Right cardiac atrium (tissue), 5 donors: ENCODE measurements at regions not wholly inside any gene's neighbourhood (a gene's known extent, or its start where the extent isn't known, plus 50 kb on each side); places are given as distances from the start of the nearest gene placed in this dataset.
A peak's percentile ranks its signal among the peaks of the same experiment; 100 is the strongest.

Experiments used
- ATAC-seq, 2 donors: fragments of 200-7000 bp; cut with Tn5 transposase; one replicate each; pipeline versions ENCODE4 v1.8.0 to v1.9.1; 2020; ENCODE audit warnings: moderate library complexity in 2 of 2, mild to moderate bottlenecking in 1 of 2
- DNase-seq, 3 donors: peaks; one replicate each; pipeline ENCODE4 v3.0.0-alpha.2; 2020
- H3K27ac ChIP-seq: one replicate; pipeline ENCODE4 v1.5.1; 2013; ENCODE audit warnings: mild to moderate bottlenecking, low read length, control low read depth, moderate library complexity
- H3K27me3 ChIP-seq: one replicate; pipeline ENCODE4 v1.6.1; 2013; ENCODE audit not compliant: control insufficient read depth, insufficient read depth
- H3K4me1 ChIP-seq: one replicate; pipeline ENCODE4 v1.6.1; 2013; ENCODE audit warnings: low read length; ENCODE audit not compliant: control insufficient read depth, insufficient read depth
- H3K4me3 ChIP-seq: one replicate; pipeline ENCODE4 v1.5.1; 2013; ENCODE audit warnings: low read length, control low read depth
- H3K9me3 ChIP-seq: one replicate; pipeline ENCODE4 v1.6.1; 2013; ENCODE audit warnings: low read length; ENCODE audit not compliant: control insufficient read depth
- WGBS: extraction: QIAGEN DNeasy Blood & Tissue Kit; methylation state at CpG from one replicate; pipeline ENCODE4 v1.1.7; 2013; 5-methylcytosine and 5-hydroxymethylcytosine counted together
- intact Hi-C, 4 donors: fragments of 100-400 bp; cut with DNase I; formaldehyde crosslinking; loops; one replicate each; pipeline versions ENCODE4 v1.11.0 to v1.14.0; 2022 to 2023
- donor health status: healthy with polysubstance abuse.
- donor health status: DM: no; HTN: yes; CAD: no.
- donor health status: DM: no; HTN: no; CAD: no.
- donor health status: DM: no; HTN: yes; CAD: no; lungs with severe emphysema.
- donor health status: DM: yes; HTN: yes; CAD: no.

DNA sequence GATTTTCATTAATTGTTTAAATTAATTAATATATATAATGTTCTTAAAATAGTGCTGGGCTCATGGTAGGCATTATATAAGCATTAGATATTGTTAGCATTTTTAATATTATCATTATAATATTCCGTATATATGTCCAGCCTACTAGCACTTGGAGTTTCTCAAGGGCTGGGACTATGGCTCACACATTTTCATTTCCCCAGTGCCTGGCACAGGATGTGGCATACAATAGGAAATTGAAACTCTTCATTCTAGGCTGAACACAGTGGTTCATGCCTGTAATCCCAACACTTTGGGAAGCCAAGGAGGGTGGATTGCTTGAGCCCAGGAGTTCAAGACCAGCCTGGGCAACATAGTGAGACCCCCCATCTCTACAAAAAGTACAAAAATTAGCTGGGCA, 170.4 kb downstream of the RSL24D1 start:
- H3K27me3 ChIP-seq, result no peaks in the 10 kb centered on the region
- no peak for ATAC-seq
- H3K9me3 ChIP-seq, result no peaks in the 10 kb centered on the region
- H3K4me3 ChIP-seq, result no peak overlapping the region
- no peak overlapping the region for H3K27ac ChIP-seq
- 88% methylated on average over 1 of the region's 1 CpG for WGBS
- H3K4me1 ChIP-seq, result no peaks in the 10 kb centered on the region
- no peak for DNase-seq
- intact Hi-C loops, result no loop called here

DNA sequence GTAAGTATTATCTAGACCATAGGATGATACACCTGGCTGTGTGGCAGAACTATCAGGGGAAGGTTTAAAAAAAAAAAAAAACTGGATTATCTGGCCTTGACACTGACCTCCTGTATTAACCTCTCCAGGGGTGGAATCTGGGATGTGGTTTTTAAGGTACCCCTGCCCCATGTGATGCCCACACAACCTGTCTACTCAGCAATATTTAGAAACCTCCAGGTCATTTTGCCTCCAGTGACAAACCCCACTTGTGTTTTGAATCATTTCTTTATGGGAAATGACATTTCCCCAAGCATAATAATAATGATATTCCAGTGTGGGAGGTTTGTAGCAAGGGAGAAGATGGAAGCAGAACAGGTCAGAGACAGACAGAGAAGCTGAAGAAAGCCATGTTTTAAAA, 179.1 kb downstream of the RSL24D1 start:
- DNase-seq, result no peak
- no peak overlapping the region for H3K27ac ChIP-seq
- no peak for ATAC-seq
- H3K4me3 ChIP-seq, result no peak overlapping the region
- intact Hi-C loops, result no loop called here
- no peaks in the 10 kb centered on the region for H3K27me3 ChIP-seq
- no peaks in the 10 kb centered on the region for H3K4me1 ChIP-seq
- no peaks in the 10 kb centered on the region for H3K9me3 ChIP-seq

DNA sequence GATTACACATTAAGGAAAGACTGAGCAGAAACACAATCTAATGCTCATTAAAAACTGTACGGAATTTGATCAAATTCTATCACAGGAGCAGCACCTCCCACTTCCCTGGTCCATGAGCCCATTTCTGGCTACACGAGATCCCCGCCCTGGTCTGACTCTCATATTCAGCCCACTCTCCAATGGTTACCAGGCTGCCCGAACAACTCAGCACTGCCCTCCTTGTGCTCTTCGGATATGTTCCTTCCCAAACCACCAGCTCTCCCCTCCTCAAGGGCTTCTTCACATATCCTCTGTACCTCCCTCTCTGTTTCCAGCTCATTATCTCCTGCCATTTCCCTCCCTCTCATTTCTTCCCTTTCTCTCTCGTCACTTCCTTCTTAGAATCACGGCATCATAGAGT, 180.5 kb downstream of the RSL24D1 start:
- WGBS, result 65% methylated on average over 7 of the region's 7 CpGs
- Histone ChIP-seq H3K4me1 (no peaks in the 10 kb centered on the region), H3K4me3 (no peak overlapping the region), H3K27me3 (no peaks in the 10 kb centered on the region), H3K9me3 (no peaks in the 10 kb centered on the region), H3K27ac (no peak overlapping the region)
- DNase-seq, result no peak
- intact Hi-C loops, result no loop called here
- ATAC-seq, result no peak

DNA sequence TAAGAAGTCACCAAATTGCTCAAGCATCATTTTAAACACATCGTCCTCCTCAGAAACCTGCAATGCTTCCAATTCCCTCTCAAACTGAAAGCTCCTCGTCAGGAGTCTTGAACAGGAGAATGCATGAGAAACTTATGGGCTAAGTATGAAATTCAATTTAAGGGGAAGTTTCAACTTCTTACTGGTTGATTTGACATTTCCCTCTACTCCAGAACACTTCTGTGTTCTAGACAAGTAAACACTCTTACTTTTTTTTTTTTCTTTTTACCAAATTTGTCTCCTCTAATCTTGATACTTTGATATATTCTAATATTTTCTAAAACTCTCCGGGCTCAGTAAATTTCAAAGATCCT, 181.7 kb downstream of the RSL24D1 start:
- H3K4me3 ChIP-seq, result no peak overlapping the region
- ATAC-seq (no peak), DNase-seq (no peak)
- no peaks in the 10 kb centered on the region for H3K4me1 ChIP-seq
- WGBS, result 68% methylated on average over 3 of the region's 3 CpGs
- H3K27me3 ChIP-seq, result no peaks in the 10 kb centered on the region
- intact Hi-C loops, result no loop called here
- H3K9me3 ChIP-seq, result no peaks in the 10 kb centered on the region
- H3K27ac ChIP-seq, result no peak overlapping the region

DNA sequence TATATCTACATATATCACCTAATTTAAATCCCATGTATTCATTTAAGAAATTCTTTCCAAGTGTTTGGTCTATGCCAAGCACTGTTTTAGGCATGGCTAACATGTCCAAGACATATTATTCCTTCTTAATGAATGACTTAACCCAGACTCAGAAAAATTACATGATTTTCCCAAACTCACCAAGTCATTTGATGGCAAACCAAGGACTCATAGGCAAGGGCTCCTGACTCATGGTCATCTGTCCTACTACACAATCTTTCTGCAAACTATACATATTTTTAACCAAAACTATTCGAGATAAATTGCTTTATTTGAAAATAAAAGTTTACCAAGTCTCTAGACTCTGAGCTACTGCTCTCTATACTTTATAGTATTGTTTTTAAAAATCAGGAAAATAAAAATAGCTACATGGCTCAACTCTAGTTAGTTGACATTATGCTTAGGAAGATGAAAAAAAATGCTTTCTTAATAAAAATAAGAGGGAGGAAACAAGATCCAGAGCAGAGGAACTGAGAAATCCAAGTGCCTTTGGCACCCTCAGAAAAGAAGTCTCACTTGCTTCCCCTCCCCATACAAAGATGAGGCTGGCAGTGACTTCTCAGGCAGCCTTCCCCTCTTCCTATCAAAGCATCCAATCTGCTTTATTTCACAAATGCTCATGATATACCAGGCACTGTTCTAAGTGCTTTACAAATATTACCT, 182.2 kb downstream of the RSL24D1 start:
- DNase-seq (no peak), ATAC-seq (no peak)
- no peaks in the 10 kb centered on the region for H3K4me1 ChIP-seq
- intact Hi-C loops, result no loop called here
- WGBS, result 76% methylated on average over 1 of the region's 1 CpG
- no peaks in the 10 kb centered on the region for H3K9me3 ChIP-seq
- no peak overlapping the region for H3K4me3 ChIP-seq
- no peaks in the 10 kb centered on the region for H3K27me3 ChIP-seq
- H3K27ac ChIP-seq, result no peak overlapping the region

DNA sequence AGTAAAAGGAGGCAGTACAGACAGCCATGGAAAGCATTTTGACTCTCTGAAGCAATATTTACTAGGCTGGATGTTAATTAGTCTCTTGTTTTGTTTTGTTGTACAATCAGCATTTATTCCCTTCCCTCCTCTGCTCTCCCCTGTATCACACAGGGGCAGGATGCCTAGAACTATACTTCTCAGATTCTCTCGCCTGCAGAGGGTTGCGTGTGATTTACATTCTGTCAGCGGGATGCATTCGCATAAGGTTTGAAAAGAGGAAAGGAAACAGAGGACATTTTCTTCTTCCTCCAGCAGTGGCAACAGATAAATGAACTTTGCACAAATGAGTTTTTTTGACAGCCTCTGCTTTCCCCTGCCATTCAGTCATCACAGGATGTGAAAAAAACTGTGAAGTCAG, 188.3 kb downstream of the RSL24D1 start:
- no peaks in the 10 kb centered on the region for H3K4me1 ChIP-seq
- no peak for ATAC-seq
- H3K27ac ChIP-seq, result no peak overlapping the region
- intact Hi-C loops, result no loop called here
- no peak overlapping the region for H3K4me3 ChIP-seq
- no peaks in the 10 kb centered on the region for H3K27me3 ChIP-seq
- WGBS, result 50% methylated on average over 4 of the region's 4 CpGs
- no peak for DNase-seq
- H3K9me3 ChIP-seq, result no peaks in the 10 kb centered on the region

DNA sequence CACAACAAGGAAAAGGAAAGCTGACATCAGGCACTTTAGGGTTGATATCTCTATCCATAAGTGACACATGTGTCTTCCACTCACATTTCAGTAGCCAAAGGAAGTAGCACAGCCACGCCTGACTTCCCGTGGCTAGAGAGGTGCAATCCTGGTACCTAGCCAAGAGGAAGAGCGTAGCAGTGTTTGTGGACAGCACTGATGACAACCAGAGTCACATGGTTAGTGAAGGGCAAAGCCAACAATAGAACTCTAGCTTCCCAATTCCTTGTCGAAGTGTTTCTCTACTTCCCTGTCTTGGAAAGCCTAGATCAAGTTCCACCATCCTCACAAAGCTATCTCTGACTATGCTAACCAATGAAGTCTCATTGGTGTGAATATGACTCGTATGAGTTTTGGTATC, 189.2 kb downstream of the RSL24D1 start:
- intact Hi-C loops, result no loop called here
- Histone ChIP-seq H3K4me3 (no peak overlapping the region), H3K9me3 (no peaks in the 10 kb centered on the region), H3K4me1 (no peaks in the 10 kb centered on the region), H3K27ac (no peak overlapping the region), H3K27me3 (no peaks in the 10 kb centered on the region)
- DNase-seq, result peak in 2 of 3 donors; percentile 48 to 56
- ATAC-seq, result peak in 1 of 2 donors; percentile 67
- whole genome bisulfite sequencing, result 56% methylated on average over 5 of the region's 5 CpGs

DNA sequence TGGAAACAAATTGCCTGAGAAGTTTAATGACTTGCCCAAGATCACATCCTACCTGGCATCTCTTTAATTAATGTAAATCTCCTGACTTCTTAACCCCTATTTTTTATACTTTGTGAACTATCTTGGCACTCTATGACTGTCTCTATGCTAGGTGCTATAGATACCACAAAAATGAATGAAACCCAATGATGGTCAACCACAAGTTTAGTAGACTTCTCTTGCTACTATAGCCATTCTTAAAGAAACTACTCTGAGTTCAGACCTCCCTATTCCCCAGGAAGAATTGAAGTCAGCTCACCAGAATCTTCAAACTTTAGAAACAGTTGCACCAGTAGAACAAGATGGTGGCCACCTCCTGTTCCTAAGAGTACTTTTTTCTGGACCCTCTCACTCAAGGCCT, 191.1 kb downstream of the RSL24D1 start:
- Histone ChIP-seq H3K4me1 (no peaks in the 10 kb centered on the region), H3K27me3 (no peaks in the 10 kb centered on the region), H3K9me3 (no peaks in the 10 kb centered on the region), H3K4me3 (no peak overlapping the region), H3K27ac (no peak overlapping the region)
- DNase-seq (no peak), ATAC-seq (no peak)
- intact Hi-C loops, result no loop called here

DNA sequence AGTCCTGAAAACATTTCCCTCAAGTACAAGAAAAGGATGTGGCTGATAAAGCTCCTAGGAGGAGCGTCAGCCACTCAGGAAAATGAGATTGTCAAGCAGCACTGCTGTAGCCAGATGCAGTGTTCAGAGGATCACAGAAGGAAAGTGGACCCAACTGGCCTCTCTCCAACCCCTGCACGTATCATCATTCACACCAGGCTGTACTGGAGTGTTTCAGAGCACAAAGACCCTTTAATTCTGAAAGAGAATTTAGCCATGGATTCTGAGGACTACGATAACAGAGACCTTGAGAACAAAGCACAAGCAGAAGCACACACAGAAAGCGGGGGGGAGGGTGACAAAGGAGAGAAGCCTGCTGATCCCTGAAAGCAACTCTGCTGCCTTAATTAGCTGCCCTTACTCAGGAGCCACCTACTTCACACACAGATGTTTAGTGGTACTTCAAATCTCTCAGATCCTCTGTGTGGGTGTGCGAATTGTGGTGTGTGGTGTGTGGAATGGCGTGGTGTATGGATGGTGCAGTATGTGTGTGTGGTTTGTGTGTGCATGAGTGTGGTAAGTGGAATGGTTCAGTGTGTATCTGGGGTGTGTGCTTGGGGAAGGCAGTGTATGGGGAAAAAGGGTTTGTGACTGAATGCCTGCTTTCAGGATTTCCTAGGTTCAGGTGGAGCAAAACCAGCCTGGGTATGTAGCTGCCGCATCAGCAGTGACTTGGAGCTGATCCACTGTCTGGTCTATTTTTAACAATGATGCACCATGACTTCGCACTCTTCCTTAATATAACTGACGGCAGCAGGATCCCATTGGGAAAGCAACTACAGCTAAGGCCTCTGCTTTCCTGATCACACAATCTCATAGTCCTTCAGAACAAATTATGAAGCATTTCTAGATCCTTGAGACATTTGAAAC, 192.5 kb downstream of the RSL24D1 start:
- DNase-seq (no peak), ATAC-seq (peak; percentile 78 to 82)
- Histone ChIP-seq H3K4me1 (no peaks in the 10 kb centered on the region), H3K27me3 (no peaks in the 10 kb centered on the region), H3K9me3 (no peaks in the 10 kb centered on the region), H3K4me3 (no peak overlapping the region), H3K27ac (peak overlapping the region; percentile 21)
- intact Hi-C loops, result no loop called here
- WGBS, result 26% methylated on average over 9 of the region's 9 CpGs

DNA sequence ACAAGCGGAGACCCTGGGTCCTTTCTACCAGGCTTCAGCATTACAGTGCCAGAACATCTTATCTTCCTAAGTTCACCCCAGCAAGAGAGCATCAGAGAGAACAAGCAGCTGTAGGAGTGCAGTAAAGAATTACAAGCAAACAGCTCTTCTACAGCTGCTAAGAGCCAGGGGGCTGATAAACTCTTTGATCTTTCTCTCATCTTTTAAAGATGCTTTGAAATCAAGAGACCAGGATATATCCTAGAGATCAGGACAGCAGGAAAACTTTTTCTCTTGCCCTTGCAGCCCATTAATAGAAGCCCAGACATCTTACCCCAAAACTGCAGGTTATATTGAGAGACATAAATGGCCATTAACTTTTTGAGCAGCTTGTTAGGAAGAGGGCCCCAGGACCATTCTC, 198.1 kb downstream of the RSL24D1 start:
- no peaks in the 10 kb centered on the region for H3K9me3 ChIP-seq
- H3K27ac ChIP-seq, result no peak overlapping the region
- ATAC-seq (no peak), DNase-seq (no peak)
- no peak overlapping the region for H3K4me3 ChIP-seq
- H3K27me3 ChIP-seq, result no peaks in the 10 kb centered on the region
- no peaks in the 10 kb centered on the region for H3K4me1 ChIP-seq
- intact Hi-C loops, result no loop called here
- WGBS, result 80% methylated on average over 1 of the region's 1 CpG

DNA sequence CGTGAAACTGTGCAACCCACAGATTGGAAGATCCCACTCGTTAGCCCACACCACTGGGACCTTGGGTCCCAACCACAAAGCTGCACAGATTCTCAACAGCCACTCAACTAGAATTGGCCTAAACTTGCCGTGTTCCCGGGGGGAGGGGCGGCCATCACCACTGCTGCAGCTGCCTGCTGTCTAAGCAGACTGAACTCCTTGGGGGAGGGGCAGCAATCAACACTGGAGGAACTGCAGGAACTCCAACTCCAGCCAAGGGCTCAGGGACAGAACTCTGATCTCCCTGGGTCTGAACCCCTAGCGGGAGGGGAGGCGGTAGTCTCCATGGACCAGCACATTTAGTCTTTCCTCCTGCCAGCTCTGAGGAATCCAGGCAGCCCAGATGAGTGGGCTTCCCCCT, 205.9 kb downstream of the RSL24D1 start:
- WGBS, result 72% methylated on average over 7 of the region's 7 CpGs
- Histone ChIP-seq H3K27me3 (no peaks in the 10 kb centered on the region), H3K4me1 (no peaks in the 10 kb centered on the region), H3K9me3 (no peaks in the 10 kb centered on the region), H3K4me3 (no peak overlapping the region), H3K27ac (no peak overlapping the region)
- DNase-seq, result no peak
- no peak for ATAC-seq
- intact Hi-C loops, result no loop called here
